Panc1 (cell line): ENCODE measurements at regions not wholly inside any gene's neighbourhood (a gene's known extent, or its start where the extent isn't known, plus 50 kb on each side); places are given as distances from the start of the nearest gene placed in this dataset.

Experiments
- CTCF ChIP-seq: fragments of 450-650 bp; IDR thresholded peaks from 2 replicates; pipeline ENCODE4 v1.5.1; 2017; ENCODE audit warnings: mild to moderate bottlenecking
- POLR2AphosphoS5 ChIP-seq: IDR thresholded peaks from 2 replicates; pipeline ENCODE4 v1.6.1; 2012; ENCODE audit warnings: mild to moderate bottlenecking, low read depth, low read length, moderate library complexity
- SIN3A ChIP-seq: IDR thresholded peaks from 2 replicates; pipeline ENCODE4 v1.6.1; 2012; ENCODE audit warnings: low read depth, mild to moderate bottlenecking, low read length, moderate library complexity, borderline replicate concordance; ENCODE audit not compliant: insufficient read depth
- TCF7L2 ChIP-seq: IDR thresholded peaks from 2 replicates; pipeline ENCODE4 v1.6.1; 2011; ENCODE audit warnings: mild to moderate bottlenecking, low read depth, low read length, inconsistent platforms
- TF ChIP-seq, protein P1 (sequence below), 2 experiments: IDR thresholded peaks; 2 replicates each; pipeline ENCODE4 v1.6.1; 2011 to 2012; ENCODE audit warnings: low read depth in 2 of 2, control low read depth in 1 of 2, low read length in 1 of 2, mild to moderate bottlenecking in 1 of 2, moderate library complexity in 1 of 2; ENCODE audit not compliant: insufficient read depth in 1 of 2

GRCh38 chr10:121129266-121129665 lies 278.1 kb downstream of the WDR11 start:
- no peak for TF ChIP-seq CTCF
- TF ChIP-seq POLR2AphosphoS5, result no peak
- TF ChIP-seq, protein P1, sequence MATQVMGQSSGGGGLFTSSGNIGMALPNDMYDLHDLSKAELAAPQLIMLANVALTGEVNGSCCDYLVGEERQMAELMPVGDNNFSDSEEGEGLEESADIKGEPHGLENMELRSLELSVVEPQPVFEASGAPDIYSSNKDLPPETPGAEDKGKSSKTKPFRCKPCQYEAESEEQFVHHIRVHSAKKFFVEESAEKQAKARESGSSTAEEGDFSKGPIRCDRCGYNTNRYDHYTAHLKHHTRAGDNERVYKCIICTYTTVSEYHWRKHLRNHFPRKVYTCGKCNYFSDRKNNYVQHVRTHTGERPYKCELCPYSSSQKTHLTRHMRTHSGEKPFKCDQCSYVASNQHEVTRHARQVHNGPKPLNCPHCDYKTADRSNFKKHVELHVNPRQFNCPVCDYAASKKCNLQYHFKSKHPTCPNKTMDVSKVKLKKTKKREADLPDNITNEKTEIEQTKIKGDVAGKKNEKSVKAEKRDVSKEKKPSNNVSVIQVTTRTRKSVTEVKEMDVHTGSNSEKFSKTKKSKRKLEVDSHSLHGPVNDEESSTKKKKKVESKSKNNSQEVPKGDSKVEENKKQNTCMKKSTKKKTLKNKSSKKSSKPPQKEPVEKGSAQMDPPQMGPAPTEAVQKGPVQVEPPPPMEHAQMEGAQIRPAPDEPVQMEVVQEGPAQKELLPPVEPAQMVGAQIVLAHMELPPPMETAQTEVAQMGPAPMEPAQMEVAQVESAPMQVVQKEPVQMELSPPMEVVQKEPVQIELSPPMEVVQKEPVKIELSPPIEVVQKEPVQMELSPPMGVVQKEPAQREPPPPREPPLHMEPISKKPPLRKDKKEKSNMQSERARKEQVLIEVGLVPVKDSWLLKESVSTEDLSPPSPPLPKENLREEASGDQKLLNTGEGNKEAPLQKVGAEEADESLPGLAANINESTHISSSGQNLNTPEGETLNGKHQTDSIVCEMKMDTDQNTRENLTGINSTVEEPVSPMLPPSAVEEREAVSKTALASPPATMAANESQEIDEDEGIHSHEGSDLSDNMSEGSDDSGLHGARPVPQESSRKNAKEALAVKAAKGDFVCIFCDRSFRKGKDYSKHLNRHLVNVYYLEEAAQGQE (IDR thresholded peaks at IDR 0.05; ENCODE audit: insufficient read depth in 1 of 2, low read depth in 2 of 2, low read length in 1 of 2), result no peak
- no peak for TF ChIP-seq TCF7L2
- TF ChIP-seq SIN3A, result no peak
